SK-N-SH (cell line): ENCODE measurements at regions not wholly inside any gene's neighbourhood (a gene's known extent, or its start where the extent isn't known, plus 50 kb on each side); places are given as distances from the start of the nearest gene placed in this dataset.
"Not testable (repeated sequence)": the region's sequence is repeated elsewhere in the genome, so short reads cannot be mapped to it uniquely, and the experiment has no call there.

Source experiments
- CHD2 ChIP-seq: fragments of 150-350 bp; IDR thresholded peaks from 2 replicates; pipeline ENCODE4 v1.6.1; 2018; ENCODE audit warnings: low read length; ENCODE audit not compliant: partially characterized antibody
- TF ChIP-seq, protein P1 (sequence below): IDR thresholded peaks from 2 replicates; pipeline ENCODE4 v1.6.1; 2012; ENCODE audit warnings: mild to moderate bottlenecking, low read depth, low read length, moderate library complexity
- TF ChIP-seq, protein P2 (sequence below): fragments of 200-600 bp; sonication (generic); IDR thresholded peaks from 2 replicates; pipeline ENCODE4 v1.6.1; 2017; ENCODE audit warnings: antibody characterized with exemption, mild to moderate bottlenecking, moderate library complexity

DNA sequence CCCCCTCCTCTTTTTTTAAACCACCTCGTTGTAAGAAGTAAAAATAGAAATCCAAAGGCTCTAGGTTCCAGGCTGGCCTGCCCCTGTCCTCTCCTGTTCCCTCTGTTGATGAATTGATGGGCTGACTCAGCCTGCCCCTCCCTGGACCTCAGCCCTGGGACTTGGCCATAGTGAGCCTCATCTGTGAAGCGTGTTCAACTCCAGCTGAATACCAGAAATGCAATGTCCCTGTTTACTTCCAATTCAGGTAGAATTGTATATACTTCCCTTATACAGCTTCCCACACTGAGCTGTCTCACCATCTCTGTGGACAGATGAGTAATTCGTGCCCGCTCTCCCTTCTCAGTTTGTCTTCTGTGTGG is 161.9 kb upstream of the PABPC3 start:
- TF ChIP-seq, protein P1, sequence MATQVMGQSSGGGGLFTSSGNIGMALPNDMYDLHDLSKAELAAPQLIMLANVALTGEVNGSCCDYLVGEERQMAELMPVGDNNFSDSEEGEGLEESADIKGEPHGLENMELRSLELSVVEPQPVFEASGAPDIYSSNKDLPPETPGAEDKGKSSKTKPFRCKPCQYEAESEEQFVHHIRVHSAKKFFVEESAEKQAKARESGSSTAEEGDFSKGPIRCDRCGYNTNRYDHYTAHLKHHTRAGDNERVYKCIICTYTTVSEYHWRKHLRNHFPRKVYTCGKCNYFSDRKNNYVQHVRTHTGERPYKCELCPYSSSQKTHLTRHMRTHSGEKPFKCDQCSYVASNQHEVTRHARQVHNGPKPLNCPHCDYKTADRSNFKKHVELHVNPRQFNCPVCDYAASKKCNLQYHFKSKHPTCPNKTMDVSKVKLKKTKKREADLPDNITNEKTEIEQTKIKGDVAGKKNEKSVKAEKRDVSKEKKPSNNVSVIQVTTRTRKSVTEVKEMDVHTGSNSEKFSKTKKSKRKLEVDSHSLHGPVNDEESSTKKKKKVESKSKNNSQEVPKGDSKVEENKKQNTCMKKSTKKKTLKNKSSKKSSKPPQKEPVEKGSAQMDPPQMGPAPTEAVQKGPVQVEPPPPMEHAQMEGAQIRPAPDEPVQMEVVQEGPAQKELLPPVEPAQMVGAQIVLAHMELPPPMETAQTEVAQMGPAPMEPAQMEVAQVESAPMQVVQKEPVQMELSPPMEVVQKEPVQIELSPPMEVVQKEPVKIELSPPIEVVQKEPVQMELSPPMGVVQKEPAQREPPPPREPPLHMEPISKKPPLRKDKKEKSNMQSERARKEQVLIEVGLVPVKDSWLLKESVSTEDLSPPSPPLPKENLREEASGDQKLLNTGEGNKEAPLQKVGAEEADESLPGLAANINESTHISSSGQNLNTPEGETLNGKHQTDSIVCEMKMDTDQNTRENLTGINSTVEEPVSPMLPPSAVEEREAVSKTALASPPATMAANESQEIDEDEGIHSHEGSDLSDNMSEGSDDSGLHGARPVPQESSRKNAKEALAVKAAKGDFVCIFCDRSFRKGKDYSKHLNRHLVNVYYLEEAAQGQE, result not testable (repeated sequence)
- TF ChIP-seq, protein P2, sequence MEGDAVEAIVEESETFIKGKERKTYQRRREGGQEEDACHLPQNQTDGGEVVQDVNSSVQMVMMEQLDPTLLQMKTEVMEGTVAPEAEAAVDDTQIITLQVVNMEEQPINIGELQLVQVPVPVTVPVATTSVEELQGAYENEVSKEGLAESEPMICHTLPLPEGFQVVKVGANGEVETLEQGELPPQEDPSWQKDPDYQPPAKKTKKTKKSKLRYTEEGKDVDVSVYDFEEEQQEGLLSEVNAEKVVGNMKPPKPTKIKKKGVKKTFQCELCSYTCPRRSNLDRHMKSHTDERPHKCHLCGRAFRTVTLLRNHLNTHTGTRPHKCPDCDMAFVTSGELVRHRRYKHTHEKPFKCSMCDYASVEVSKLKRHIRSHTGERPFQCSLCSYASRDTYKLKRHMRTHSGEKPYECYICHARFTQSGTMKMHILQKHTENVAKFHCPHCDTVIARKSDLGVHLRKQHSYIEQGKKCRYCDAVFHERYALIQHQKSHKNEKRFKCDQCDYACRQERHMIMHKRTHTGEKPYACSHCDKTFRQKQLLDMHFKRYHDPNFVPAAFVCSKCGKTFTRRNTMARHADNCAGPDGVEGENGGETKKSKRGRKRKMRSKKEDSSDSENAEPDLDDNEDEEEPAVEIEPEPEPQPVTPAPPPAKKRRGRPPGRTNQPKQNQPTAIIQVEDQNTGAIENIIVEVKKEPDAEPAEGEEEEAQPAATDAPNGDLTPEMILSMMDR, result not testable (repeated sequence)
- TF ChIP-seq CHD2, result not testable (repeated sequence)
